HCEC 1CT (cell line): ENCODE measurements at regions not wholly inside any gene's neighbourhood (a gene's known extent, or its start where the extent isn't known, plus 50 kb on each side); places are given as distances from the start of the nearest gene placed in this dataset.

ENCODE experiments used
- DNase-seq: peaks from one replicate; pipeline ENCODE4 v3.0.0-alpha.2; 2017

DNA sequence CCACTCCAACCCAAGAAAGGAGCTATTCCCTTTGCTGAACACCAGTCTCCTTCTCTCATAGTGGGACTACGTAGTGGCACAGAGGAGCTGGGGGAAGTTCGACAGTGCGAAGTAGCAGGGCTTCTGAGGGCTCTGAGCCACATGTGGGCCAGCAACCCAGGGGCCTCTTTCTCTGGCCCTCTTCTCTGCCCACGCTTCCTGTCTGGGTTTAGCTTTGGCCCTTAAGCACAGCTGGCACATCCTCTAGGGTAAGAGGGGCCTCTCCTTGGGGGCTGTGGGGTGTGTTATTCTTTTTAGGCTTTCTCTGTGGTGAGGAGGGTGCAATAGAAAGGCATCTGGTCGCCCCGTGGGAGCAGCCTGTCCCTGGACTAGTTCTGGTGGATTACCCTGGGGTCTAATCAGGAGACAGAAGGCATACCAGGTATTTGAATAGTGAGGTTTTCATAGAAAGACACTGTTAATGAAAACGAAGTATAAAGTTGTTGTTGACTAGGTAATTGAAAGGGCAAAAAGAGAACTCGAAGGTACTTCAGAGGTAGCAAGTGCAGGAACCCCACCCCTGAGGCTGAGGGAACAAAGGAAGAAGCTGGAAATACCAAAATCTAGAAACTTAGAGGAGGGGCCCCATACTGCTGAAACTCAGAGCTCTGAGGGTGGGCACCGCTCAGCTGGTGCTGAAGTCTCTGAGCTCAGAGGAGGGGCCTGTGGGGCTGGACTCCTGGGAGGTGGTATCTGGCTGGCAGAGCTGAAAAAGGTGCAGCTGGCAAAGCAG is 151.9 kb upstream of the RPS6KA3 start:
- DNase-seq, result no peak

GRCh38 chrX:20414762-20415445 is 148.2 kb upstream of the RPS6KA3 start:
- no peak for DNase-seq

DNA sequence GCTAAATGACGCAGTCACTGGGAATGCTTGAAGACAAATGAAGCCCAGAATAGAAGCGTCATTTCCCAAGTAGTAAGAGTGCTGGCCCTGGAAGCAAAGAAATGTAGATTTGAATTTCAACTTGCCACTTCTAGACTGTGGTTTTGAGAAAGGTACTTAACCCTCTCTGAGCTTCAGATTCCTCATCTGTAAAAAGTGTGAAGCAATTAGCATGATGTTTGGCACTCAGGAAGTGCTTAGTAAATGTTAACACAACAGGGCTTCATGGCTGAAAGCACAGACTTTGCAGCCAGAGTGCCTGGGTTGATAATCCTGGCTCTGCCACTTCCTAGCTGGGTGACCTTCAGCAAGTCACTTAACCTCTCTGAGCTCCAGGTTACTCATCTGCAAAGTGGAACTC is 147.4 kb upstream of the RPS6KA3 start:
- DNase-seq, result no peak

DNA sequence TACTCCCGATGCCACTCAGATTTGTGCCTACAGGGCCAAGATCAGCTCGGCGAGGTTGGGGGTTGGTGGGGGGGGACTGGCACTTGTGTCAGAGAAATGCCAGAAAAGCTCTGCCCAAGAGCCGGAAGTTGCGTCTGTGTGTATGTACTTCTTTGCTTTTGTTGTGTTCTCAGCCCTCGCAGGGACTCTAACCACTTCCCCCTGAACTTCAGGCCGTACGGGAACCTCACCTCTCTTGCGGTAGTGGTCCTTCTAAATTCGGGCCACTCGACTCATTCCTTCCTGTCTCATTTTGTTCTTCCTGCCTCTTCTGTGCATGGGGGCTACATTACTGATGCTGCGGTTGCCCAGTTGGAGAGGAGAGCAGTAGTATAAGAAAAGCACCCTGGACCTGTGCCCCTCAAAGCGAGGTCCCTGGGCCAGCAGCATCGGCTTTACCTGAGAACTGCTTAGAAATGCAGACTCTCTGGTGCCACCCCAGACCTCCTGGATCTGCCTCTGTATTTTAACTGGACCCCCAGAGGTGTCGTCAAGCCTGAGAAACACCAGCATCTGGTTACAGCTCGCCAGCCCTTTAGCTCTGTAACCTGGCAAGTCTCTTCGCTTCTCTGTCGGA is 146.3 kb upstream of the RPS6KA3 start:
- DNase-seq, result no peak

GRCh38 chrX:20410540-20410939 is 143.8 kb upstream of the RPS6KA3 start:
- no peak for DNase-seq

DNA sequence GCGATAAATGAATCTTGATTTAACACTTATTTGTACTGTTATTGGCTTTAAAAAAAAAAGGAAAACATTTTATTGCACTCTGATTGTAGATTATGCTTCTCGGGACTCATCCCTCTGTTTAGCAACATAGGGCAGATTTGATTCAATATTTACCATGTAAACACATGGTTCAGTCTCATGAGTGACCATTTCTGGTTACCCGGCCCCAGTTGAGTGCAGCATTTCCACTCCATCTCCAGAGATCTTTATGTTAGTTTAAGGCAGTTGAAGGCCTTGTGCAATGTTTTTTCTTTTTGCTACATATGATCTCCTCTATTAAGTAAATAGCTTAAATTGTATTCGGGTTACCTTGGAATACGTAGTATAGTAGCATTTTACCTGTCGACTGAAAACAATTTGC is 143.3 kb upstream of the RPS6KA3 start:
- DNase-seq, result no peak

DNA sequence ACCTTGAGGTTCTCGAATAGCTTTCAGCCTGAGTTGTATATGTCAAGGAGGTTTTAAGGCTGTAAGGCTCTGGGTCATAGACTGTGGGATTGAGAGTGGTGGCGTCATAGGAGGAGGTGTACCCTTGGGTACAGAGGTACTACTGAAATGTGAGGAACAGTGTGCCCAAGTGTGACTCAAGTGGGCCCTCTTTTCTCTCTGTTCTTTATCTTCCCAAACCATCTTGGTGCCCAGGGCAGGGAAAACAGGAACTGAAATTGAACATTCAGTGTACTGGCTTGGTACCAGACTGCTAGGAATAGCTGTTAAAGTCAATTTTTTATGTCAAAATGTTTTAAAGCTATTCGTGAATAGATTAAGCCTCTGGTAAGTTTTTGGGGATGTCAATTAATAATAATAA is 136.2 kb upstream of the RPS6KA3 start:
- DNase-seq, result no peak

GRCh38 chrX:20399728-20400414 is 133.2 kb upstream of the RPS6KA3 start:
- DNase-seq, result no peak

DNA sequence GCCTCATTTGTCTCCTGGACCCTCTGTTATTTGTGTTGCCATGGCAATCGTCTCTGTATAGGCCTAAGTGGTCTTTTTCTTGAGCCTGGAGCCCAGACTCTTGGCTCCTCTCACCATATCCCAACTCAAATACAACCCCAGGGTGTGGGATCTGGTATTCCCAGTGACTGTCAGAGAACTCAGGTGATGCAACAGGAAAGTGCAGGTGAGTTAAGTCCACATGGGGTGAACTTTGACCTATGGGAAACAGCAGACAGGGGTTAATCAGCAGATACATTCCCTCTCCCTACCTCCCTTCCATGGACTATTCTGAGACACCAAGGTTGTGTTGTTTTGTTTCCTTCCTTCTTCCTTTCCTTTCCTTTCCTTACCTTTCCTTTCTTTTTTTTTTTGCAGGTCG is 130.9 kb upstream of the RPS6KA3 start:
- DNase-seq, result no peak

DNA sequence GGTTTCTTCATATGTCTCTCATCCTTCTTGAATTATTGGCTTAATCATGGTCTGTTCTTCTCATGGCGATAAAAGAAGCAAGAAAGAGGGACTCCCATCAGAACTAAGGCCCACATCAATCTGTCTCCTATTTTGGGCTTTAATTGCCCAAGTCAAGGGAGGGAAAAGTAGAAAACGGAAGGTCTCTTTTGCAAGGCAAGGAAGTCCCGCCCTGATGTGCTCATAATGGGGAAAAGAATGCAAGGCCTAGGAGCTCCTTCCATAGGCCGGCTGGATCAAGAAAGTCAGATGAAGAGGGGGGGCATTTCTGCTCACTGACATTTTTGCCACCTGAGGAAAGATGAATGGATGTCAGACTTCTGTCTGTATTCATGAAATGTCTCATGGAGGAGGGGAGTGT is 127.7 kb upstream of the RPS6KA3 start:
- DNase-seq, result no peak

DNA sequence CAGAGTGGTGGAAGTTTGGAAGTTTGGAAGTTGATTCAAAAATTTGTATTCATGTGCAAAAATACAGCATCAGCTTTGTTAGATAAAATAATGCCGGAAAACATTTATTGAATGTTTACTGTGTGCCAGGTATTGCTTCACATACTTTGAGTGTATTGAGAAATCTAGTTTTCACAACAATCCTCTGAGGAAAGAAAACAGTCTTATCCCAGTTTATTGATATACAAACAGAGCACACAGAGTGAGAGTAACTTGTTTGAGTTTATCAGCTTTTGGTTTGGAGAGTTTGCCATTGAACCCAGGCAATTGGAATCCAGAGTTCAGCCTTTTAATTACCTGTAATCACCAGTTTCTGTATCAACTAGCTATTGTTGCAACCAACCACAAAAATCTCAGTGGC is 127.2 kb upstream of the RPS6KA3 start:
- no peak for DNase-seq

GRCh38 chrX:20388594-20388993 is 121.9 kb upstream of the RPS6KA3 start:
- DNase-seq, result no peak

- no peak for DNase-seq
These were observed 116.8 kb upstream of the RPS6KA3 start for GRCh38 chrX:20383477-20383876.

- no peak for DNase-seq
These were observed 116.0 kb upstream of the RPS6KA3 start for GRCh38 chrX:20382518-20383297.

- no peak for DNase-seq
These were observed 115.4 kb upstream of the RPS6KA3 start for GRCh38 chrX:20382082-20382481.

DNA sequence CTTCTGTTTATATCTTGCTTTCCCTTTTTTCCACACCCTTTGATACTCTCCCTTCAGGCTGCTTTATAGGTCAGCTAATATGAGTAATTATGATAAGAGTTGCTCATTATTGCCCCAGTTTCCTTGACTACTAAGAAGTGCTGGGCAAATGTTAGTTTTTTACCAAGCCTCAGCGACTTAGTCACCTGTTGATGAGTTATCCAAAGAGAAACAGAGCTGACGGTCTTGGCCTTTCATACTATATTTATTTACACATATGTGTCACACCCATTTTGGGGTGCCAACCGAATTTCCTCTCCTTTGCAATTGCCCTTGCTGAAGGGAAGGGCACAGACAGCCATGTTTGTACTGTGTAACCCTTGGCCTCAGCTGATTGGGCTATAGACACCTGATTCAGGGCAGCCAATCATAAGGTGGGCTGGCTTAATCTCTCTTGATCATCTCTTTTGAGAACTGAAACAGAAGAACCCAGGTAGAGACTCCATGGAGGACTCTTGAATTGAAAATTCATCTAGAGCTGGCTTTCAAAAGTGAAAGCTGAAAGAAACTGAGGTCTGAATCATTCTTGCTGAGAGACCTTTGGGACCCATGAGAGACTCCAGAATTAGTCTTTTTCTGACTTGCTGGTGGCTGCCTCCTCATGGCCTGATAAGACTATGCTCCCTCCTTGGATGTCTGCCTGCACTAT is 111.7 kb upstream of the RPS6KA3 start:
- peak; percentile 3 for DNase-seq

- no peak for DNase-seq
These were observed 108.3 kb upstream of the RPS6KA3 start for GRCh38 chrX:20374900-20375438.

- no peak for DNase-seq
These were observed 107.7 kb upstream of the RPS6KA3 start for GRCh38 chrX:20374450-20374849.

GRCh38 chrX:20373063-20373462 is 106.4 kb upstream of the RPS6KA3 start:
- DNase-seq, result no peak

GRCh38 chrX:20372533-20372932 is 105.8 kb upstream of the RPS6KA3 start:
- DNase-seq, result no peak

DNA sequence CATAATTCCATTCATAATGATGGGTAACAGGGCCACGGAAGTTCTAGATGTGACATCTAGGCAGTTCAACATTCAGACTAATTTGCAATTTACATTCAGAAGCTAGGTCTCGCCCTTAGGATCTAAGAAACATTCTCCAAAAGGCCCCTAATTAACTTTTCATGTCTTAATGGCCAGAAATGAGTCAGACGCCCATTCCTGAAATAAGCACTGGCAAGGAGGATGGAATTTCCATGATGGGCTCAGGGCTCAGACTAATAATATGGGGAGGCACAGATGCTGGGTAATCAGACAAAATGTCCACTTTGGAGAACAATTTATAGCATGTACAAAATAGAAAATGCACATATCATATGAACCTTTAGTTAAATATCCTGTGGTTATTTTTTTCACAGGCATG is 102.8 kb upstream of the RPS6KA3 start:
- no peak for DNase-seq

DNA sequence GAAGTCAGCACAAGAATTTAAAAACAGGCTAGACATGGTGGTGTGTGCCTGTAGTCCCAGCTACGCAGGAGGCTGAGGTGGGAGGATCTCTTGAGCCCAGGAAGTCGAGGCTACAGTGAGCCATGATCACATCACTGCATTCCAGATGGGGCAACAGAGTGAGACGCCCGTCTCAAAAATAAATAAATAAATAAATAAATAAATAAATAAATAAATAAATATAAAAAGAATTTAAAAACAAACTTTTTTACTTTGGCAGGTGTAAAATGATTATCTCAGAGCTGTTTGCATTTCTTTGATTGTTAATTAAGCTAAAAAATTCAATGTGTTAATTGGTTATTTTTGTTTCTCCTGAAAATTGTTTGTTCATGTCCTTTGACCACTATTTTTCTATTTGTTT is 97.5 kb upstream of the RPS6KA3 start:
- DNase-seq, result no peak
